ENCODE measurements at regions not wholly inside any gene's neighbourhood (a gene's known extent, or its start where the extent isn't known, plus 50 kb on each side); places are given as distances from the start of the nearest gene placed in this dataset.

DNA sequence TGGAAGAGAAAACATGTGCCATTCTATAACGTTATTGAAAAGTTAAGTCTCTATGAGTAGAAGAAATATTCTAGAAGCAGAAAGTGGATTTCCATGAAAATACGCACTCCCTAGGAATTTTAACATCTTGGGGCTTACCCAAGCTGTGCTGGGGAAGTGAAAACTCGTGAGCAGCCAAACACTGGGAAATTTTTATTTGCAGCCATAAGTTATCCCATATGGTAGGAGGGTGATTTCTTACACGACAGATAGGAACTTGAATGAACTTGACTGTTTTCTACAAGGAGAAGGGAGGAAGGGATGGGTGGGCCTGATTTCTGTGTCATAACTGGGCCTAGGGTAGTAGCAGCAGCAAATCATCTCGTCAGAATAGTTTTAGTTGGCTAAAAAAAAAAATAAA is 272.6 kb downstream of the ETAA1 start:
- TF ChIP-seq, protein P1, sequence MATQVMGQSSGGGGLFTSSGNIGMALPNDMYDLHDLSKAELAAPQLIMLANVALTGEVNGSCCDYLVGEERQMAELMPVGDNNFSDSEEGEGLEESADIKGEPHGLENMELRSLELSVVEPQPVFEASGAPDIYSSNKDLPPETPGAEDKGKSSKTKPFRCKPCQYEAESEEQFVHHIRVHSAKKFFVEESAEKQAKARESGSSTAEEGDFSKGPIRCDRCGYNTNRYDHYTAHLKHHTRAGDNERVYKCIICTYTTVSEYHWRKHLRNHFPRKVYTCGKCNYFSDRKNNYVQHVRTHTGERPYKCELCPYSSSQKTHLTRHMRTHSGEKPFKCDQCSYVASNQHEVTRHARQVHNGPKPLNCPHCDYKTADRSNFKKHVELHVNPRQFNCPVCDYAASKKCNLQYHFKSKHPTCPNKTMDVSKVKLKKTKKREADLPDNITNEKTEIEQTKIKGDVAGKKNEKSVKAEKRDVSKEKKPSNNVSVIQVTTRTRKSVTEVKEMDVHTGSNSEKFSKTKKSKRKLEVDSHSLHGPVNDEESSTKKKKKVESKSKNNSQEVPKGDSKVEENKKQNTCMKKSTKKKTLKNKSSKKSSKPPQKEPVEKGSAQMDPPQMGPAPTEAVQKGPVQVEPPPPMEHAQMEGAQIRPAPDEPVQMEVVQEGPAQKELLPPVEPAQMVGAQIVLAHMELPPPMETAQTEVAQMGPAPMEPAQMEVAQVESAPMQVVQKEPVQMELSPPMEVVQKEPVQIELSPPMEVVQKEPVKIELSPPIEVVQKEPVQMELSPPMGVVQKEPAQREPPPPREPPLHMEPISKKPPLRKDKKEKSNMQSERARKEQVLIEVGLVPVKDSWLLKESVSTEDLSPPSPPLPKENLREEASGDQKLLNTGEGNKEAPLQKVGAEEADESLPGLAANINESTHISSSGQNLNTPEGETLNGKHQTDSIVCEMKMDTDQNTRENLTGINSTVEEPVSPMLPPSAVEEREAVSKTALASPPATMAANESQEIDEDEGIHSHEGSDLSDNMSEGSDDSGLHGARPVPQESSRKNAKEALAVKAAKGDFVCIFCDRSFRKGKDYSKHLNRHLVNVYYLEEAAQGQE (IDR thresholded peaks at IDR 0.05; ENCODE audit: unreplicated experiment): no peak
- TF ChIP-seq, protein P2, sequence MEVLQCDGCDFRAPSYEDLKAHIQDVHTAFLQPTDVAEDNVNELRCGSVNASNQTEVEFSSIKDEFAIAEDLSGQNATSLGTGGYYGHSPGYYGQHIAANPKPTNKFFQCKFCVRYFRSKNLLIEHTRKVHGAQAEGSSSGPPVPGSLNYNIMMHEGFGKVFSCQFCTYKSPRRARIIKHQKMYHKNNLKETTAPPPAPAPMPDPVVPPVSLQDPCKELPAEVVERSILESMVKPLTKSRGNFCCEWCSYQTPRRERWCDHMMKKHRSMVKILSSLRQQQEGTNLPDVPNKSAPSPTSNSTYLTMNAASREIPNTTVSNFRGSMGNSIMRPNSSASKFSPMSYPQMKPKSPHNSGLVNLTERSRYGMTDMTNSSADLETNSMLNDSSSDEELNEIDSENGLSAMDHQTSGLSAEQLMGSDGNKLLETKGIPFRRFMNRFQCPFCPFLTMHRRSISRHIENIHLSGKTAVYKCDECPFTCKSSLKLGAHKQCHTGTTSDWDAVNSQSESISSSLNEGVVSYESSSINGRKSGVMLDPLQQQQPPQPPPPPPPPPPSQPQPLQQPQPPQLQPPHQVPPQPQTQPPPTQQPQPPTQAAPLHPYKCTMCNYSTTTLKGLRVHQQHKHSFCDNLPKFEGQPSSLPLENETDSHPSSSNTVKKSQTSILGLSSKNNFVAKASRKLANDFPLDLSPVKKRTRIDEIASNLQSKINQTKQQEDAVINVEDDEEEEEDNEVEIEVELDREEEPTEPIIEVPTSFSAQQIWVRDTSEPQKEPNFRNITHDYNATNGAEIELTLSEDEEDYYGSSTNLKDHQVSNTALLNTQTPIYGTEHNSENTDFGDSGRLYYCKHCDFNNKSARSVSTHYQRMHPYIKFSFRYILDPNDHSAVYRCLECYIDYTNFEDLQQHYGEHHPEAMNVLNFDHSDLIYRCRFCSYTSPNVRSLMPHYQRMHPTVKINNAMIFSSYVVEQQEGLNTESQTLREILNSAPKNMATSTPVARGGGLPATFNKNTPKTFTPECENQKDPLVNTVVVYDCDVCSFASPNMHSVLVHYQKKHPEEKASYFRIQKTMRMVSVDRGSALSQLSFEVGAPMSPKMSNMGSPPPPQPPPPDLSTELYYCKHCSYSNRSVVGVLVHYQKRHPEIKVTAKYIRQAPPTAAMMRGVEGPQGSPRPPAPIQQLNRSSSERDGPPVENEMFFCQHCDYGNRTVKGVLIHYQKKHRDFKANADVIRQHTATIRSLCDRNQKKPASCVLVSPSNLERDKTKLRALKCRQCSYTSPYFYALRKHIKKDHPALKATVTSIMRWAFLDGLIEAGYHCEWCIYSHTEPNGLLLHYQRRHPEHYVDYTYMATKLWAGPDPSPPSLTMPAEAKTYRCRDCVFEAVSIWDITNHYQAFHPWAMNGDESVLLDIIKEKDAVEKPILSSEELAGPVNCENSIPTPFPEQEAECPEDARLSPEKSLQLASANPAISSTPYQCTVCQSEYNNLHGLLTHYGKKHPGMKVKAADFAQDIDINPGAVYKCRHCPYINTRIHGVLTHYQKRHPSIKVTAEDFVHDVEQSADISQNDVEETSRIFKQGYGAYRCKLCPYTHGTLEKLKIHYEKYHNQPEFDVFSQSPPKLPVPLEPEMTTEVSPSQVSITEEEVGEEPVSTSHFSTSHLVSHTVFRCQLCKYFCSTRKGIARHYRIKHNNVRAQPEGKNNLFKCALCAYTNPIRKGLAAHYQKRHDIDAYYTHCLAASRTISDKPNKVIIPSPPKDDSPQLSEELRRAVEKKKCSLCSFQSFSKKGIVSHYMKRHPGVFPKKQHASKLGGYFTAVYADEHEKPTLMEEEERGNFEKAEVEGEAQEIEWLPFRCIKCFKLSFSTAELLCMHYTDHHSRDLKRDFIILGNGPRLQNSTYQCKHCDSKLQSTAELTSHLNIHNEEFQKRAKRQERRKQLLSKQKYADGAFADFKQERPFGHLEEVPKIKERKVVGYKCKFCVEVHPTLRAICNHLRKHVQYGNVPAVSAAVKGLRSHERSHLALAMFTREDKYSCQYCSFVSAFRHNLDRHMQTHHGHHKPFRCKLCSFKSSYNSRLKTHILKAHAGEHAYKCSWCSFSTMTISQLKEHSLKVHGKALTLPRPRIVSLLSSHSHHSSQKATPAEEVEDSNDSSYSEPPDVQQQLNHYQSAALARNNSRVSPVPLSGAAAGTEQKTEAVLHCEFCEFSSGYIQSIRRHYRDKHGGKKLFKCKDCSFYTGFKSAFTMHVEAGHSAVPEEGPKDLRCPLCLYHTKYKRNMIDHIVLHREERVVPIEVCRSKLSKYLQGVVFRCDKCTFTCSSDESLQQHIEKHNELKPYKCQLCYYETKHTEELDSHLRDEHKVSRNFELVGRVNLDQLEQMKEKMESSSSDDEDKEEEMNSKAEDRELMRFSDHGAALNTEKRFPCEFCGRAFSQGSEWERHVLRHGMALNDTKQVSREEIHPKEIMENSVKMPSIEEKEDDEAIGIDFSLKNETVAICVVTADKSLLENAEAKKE (CRISPR knock-in tag; IDR thresholded peaks at IDR 0.05): no peak
- TF ChIP-seq, protein P3, sequence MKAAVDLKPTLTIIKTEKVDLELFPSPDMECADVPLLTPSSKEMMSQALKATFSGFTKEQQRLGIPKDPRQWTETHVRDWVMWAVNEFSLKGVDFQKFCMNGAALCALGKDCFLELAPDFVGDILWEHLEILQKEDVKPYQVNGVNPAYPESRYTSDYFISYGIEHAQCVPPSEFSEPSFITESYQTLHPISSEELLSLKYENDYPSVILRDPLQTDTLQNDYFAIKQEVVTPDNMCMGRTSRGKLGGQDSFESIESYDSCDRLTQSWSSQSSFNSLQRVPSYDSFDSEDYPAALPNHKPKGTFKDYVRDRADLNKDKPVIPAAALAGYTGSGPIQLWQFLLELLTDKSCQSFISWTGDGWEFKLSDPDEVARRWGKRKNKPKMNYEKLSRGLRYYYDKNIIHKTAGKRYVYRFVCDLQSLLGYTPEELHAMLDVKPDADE (IDR thresholded peaks at IDR 0.05): no peak
- TF ChIP-seq JUNB (IDR thresholded peaks at IDR 0.05; ENCODE audit: unreplicated experiment) (no peak), CREB1 (CRISPR knock-in tag; IDR thresholded peaks at IDR 0.05; ENCODE audit: low read depth) (no peak), NANOG (IDR thresholded peaks at IDR 0.05; ENCODE audit: borderline replicate concordance) (no peak), POLR2AphosphoS5 (IDR thresholded peaks at IDR 0.05; ENCODE audit: low read depth) (no peak), STAT1 (IDR thresholded peaks at IDR 0.05; ENCODE audit: unreplicated experiment) (no peak), EZH2 (IDR thresholded peaks at IDR 0.05; ENCODE audit: low read depth, unreplicated experiment) (no peak), ZNF114 (CRISPR knock-in tag; IDR thresholded peaks at IDR 0.05) (no peak), EZH2phosphoT487 (IDR thresholded peaks at IDR 0.05; ENCODE audit: unreplicated experiment) (no peak), CTCF (conservative IDR thresholded peaks at IDR 0.05; ENCODE audit: low read depth in 2 of 2) (no peak), ZNF331 (CRISPR knock-in tag; IDR thresholded peaks at IDR 0.05; ENCODE audit: low read depth) (no peak)
- Histone ChIP-seq H4K20me1 (replicated peaks; ENCODE audit: insufficient read depth) (no peaks in the 10 kb centered on the region), H3F3A (replicated peaks; ENCODE audit: low read depth) (no peaks in the 10 kb centered on the region), H2AFZ (no peak overlapping the region), H3K9me2 (ENCODE audit: insufficient read depth) (0 out of 2 replicates have a peak, but pooled peaks cover 5% of the 10 kb centered on the region), H3K4me1 (ENCODE audit: insufficient read depth) (no peaks in the 10 kb centered on the region), H3K4me3 (no peak overlapping the region), H3K79me2 (replicated peaks; ENCODE audit: insufficient read depth) (no peaks in the 10 kb centered on the region), H3K36me3 (ENCODE audit: insufficient read depth) (no peaks in the 10 kb centered on the region), H3K4me2 (no peak overlapping the region), H3K27ac (ENCODE audit: low read depth) (no peak overlapping the region), H3K27me3 (ENCODE audit: insufficient read depth) (no peaks in the 10 kb centered on the region)
- Mint-ChIP-seq H3K27me3 (ENCODE audit: insufficient read depth, low read depth, poor library complexity) (no peaks in the 10 kb centered on the region), H3K9me3 (no peaks in the 10 kb centered on the region), H3K4me1 (no peaks in the 10 kb centered on the region), H3K27ac (no peak overlapping the region), H3K36me3 (ENCODE audit: low read depth) (no peaks in the 10 kb centered on the region), H3K4me3 (no peak overlapping the region)
- ATAC-seq (no peak), DNase-seq (ENCODE audit: low spot score) (no peak)
